ENCODE measurements at regions not wholly inside any gene's neighbourhood (a gene's known extent, or its start where the extent isn't known, plus 50 kb on each side); places are given as distances from the start of the nearest gene placed in this dataset.

GRCh38 chr4:182147391-182147790, 95.8 kb upstream of the TENM3 start:
- DNase-seq: no peak

GRCh38 chr4:182150645-182151044, 92.6 kb upstream of the TENM3 start:
- no peak for DNase-seq
- TF ChIP-seq POLR2A (IDR thresholded peaks at IDR 0.05; ENCODE audit: low read length) (no peak), GATA1 (IDR thresholded peaks at IDR 0.05; ENCODE audit: low read depth, low read length) (no peak)

More at GRCh38 chr4:182147391-182147790, 95.8 kb upstream of the TENM3 start:
- TF ChIP-seq POLR2A (IDR thresholded peaks at IDR 0.05; ENCODE audit: low read length) (no peak), GATA1 (IDR thresholded peaks at IDR 0.05; ENCODE audit: low read depth, low read length) (no peak)

GRCh38 chr4:182155806-182156205, 87.4 kb upstream of the TENM3 start:
- DNase-seq: no peak

GRCh38 chr4:182163180-182163579, 80.0 kb upstream of the TENM3 start:
- TF ChIP-seq POLR2A (IDR thresholded peaks at IDR 0.05; ENCODE audit: low read length): no peak
- TF ChIP-seq GATA1 (IDR thresholded peaks at IDR 0.05; ENCODE audit: low read depth, low read length): no peak

More at GRCh38 chr4:182155806-182156205, 87.4 kb upstream of the TENM3 start:
- no peak for TF ChIP-seq POLR2A (IDR thresholded peaks at IDR 0.05; ENCODE audit: low read length)
- no peak for TF ChIP-seq GATA1 (IDR thresholded peaks at IDR 0.05; ENCODE audit: low read depth, low read length)

GRCh38 chr4:182169572-182169971, 73.6 kb upstream of the TENM3 start:
- TF ChIP-seq GATA1 (IDR thresholded peaks at IDR 0.05; ENCODE audit: low read depth, low read length): no peak
- TF ChIP-seq POLR2A (IDR thresholded peaks at IDR 0.05; ENCODE audit: low read length): no peak
- DNase-seq: no peak

More at GRCh38 chr4:182163180-182163579, 80.0 kb upstream of the TENM3 start:
- DNase-seq: no peak

- TF ChIP-seq GATA1 (IDR thresholded peaks at IDR 0.05; ENCODE audit: low read depth, low read length): no peak
- no peak for TF ChIP-seq POLR2A (IDR thresholded peaks at IDR 0.05; ENCODE audit: low read length)
- no peak for DNase-seq
These were observed 73.2 kb upstream of the TENM3 start for GRCh38 chr4:182169987-182170386.

- DNase-seq: no peak
- TF ChIP-seq GATA1 (IDR thresholded peaks at IDR 0.05; ENCODE audit: low read depth, low read length) (no peak), POLR2A (IDR thresholded peaks at IDR 0.05; ENCODE audit: low read length) (no peak)
These were observed 72.7 kb upstream of the TENM3 start for GRCh38 chr4:182170417-182170935.

GRCh38 chr4:182174979-182175378, 68.2 kb upstream of the TENM3 start:
- TF ChIP-seq GATA1 (IDR thresholded peaks at IDR 0.05; ENCODE audit: low read depth, low read length) (no peak), POLR2A (IDR thresholded peaks at IDR 0.05; ENCODE audit: low read length) (no peak)
- no peak for DNase-seq

- TF ChIP-seq GATA1 (IDR thresholded peaks at IDR 0.05; ENCODE audit: low read depth, low read length): no peak
- TF ChIP-seq POLR2A (IDR thresholded peaks at IDR 0.05; ENCODE audit: low read length): no peak
- no peak for DNase-seq
These were observed 67.2 kb upstream of the TENM3 start for GRCh38 chr4:182175788-182176519.

GRCh38 chr4:182177166-182177565, 66.0 kb upstream of the TENM3 start:
- no peak for TF ChIP-seq POLR2A (IDR thresholded peaks at IDR 0.05; ENCODE audit: low read length)
- TF ChIP-seq GATA1 (IDR thresholded peaks at IDR 0.05; ENCODE audit: low read depth, low read length): no peak
- no peak for DNase-seq

- TF ChIP-seq GATA1 (IDR thresholded peaks at IDR 0.05; ENCODE audit: low read depth, low read length) (no peak), POLR2A (IDR thresholded peaks at IDR 0.05; ENCODE audit: low read length) (no peak)
- DNase-seq: no peak
These were observed 64.1 kb upstream of the TENM3 start for GRCh38 chr4:182179105-182179504.

GRCh38 chr4:182179751-182180150, 63.5 kb upstream of the TENM3 start:
- TF ChIP-seq POLR2A (IDR thresholded peaks at IDR 0.05; ENCODE audit: low read length) (no peak), GATA1 (IDR thresholded peaks at IDR 0.05; ENCODE audit: low read depth, low read length) (no peak)
- no peak for DNase-seq

GRCh38 chr4:182185491-182185890, 57.7 kb upstream of the TENM3 start:
- DNase-seq: no peak
- TF ChIP-seq POLR2A (IDR thresholded peaks at IDR 0.05; ENCODE audit: low read length) (no peak), GATA1 (IDR thresholded peaks at IDR 0.05; ENCODE audit: low read depth, low read length) (no peak)

- no peak for TF ChIP-seq POLR2A (IDR thresholded peaks at IDR 0.05; ENCODE audit: low read length)
- no peak for TF ChIP-seq GATA1 (IDR thresholded peaks at IDR 0.05; ENCODE audit: low read depth, low read length)
- DNase-seq: no peak
These were observed 55.5 kb upstream of the TENM3 start for GRCh38 chr4:182187674-182188073.

GRCh38 chr4:182188622-182189021, 54.6 kb upstream of the TENM3 start:
- TF ChIP-seq GATA1 (IDR thresholded peaks at IDR 0.05; ENCODE audit: low read depth, low read length) (no peak), POLR2A (IDR thresholded peaks at IDR 0.05; ENCODE audit: low read length) (no peak)
- no peak for DNase-seq

All from erythroblast (primary cell).